B cell (primary cell): ENCODE measurements at regions not wholly inside any gene's neighbourhood (a gene's known extent, or its start where the extent isn't known, plus 50 kb on each side); places are given as distances from the start of the nearest gene placed in this dataset.

ENCODE experiments used
- ATAC-seq: fragments of 200-7000 bp; cut with Tn5 transposase; one replicate; pipeline ENCODE4 v1.10.0; 2021; ENCODE audit warnings: low read depth, mild to moderate bottlenecking, moderate number of reproducible peaks, moderate library complexity
- CTCF ChIA-PET: fragments of 350-600 bp; sonication (Branson Sonifier 250); formaldehyde crosslinking; loops from one replicate; lab custom pipeline; 2021; ENCODE audit warnings: antibody characterized with exemption, inconsistent platforms; lab: Charles Lee
- POLR2A ChIA-PET: fragments of 350-600 bp; sonication (Branson Sonifier 250); formaldehyde crosslinking; loops from one replicate; lab custom pipeline; 2021; ENCODE audit warnings: antibody characterized with exemption; lab: Charles Lee
- DNase-seq: peaks from one replicate; pipeline ENCODE4 v3.0.0; 2013
- H2AFZ ChIP-seq: 2 replicates; pipeline ENCODE4 v1.6.1; 2012; ENCODE audit warnings: mild to moderate bottlenecking, low read depth, low read length; ENCODE audit not compliant: insufficient read depth, poor library complexity, severe bottlenecking
- H3K27ac ChIP-seq, 2 donors: 1 replicate in 1 of 2; 2 replicates in 1 of 2; pipeline ENCODE4 v1.5.1; 2012 to 2013; ENCODE audit warnings: low read length in 2 of 2, mild to moderate bottlenecking in 2 of 2, moderate library complexity in 1 of 2
- H3K27me3 ChIP-seq, 4 experiments: fragments of 200-600 bp in 1 of 4; sonication (generic) in 1 of 4; replicated peaks in 1 of 4; 1 replicate in 2 of 4; 2 replicates in 2 of 4; pipeline versions ENCODE4 v1.6.1 to v1.7.0; 2013 to 2016; ENCODE audit warnings: low read length in 3 of 4, mild to moderate bottlenecking in 2 of 4, mixed read lengths in 1 of 4, moderate library complexity in 1 of 4; ENCODE audit not compliant: insufficient read depth in 4 of 4, control insufficient read depth in 3 of 4; ENCODE audit errors: control extremely low read depth in 1 of 4
- H3K36me3 ChIP-seq, 2 experiments: replicated peaks in 1 of 2; 1 replicate in 1 of 2; 2 replicates in 1 of 2; pipeline versions ENCODE4 v1.6.1 to v1.7.1; 2013; ENCODE audit warnings: low read length in 1 of 2; ENCODE audit not compliant: insufficient read depth in 2 of 2, control insufficient read depth in 1 of 2; ENCODE audit errors: control extremely low read depth in 1 of 2, extremely low read depth in 1 of 2
- H3K4me1 ChIP-seq, 2 donors: fragments of 200-600 bp in 1 of 2; sonication (generic) in 1 of 2; 1 replicate in 1 of 2; 2 replicates in 1 of 2; pipeline versions ENCODE4 v1.5.1 to v1.6.1; 2013 to 2017; ENCODE audit warnings: low read length in 2 of 2; ENCODE audit not compliant: control insufficient read depth in 2 of 2, insufficient read depth in 2 of 2
- H3K4me2 ChIP-seq: replicated peaks from 2 replicates; pipeline ENCODE3; 2012; ENCODE audit warnings: mild to moderate bottlenecking, low read depth, low read length; ENCODE audit not compliant: poor library complexity, severe bottlenecking
- H3K4me3 ChIP-seq, 5 experiments: fragments of 200-600 bp in 1 of 5; sonication (generic) in 1 of 5; 1 replicate in 3 of 5; 2 replicates in 2 of 5; pipeline versions ENCODE4 v1.5.1 to v1.7.0; 2011 to 2016; ENCODE audit warnings: low read length in 4 of 5, mild to moderate bottlenecking in 4 of 5, low read depth in 2 of 5, control low read depth in 1 of 5, moderate library complexity in 1 of 5; ENCODE audit not compliant: insufficient read depth in 1 of 5; ENCODE audit errors: control extremely low read depth in 1 of 5, extremely low read depth in 1 of 5
- H3K79me2 ChIP-seq: fragments of 200-600 bp; sonication (generic); one replicate; pipeline ENCODE4 v1.6.0; 2016; ENCODE audit warnings: low read length; ENCODE audit not compliant: control insufficient read depth, insufficient read depth
- H3K9ac ChIP-seq: fragments of 200-600 bp; sonication (generic); 2 replicates; pipeline ENCODE4 v1.6.1; 2017; ENCODE audit warnings: mild to moderate bottlenecking, low read length, moderate library complexity
- H3K9me3 ChIP-seq, 3 donors: one replicate each; pipeline versions ENCODE4 v1.6.1 to v1.7.1; 2013; ENCODE audit warnings: low read length in 2 of 3; ENCODE audit not compliant: control insufficient read depth in 2 of 3, insufficient read depth in 1 of 3; ENCODE audit errors: control extremely low read depth in 1 of 3
- H4K20me1 ChIP-seq: 2 replicates; pipeline ENCODE4 v1.6.0; 2012; ENCODE audit warnings: mild to moderate bottlenecking, low read length; ENCODE audit not compliant: insufficient read depth, control insufficient read depth, poor library complexity, severe bottlenecking
- H3K27ac Mint-ChIP-seq: one replicate; pipeline ENCODE4 v1.8.0; 2021; ENCODE audit warnings: mixed read lengths
- H3K27me3 Mint-ChIP-seq: one replicate; pipeline ENCODE4 v1.8.0; 2021; ENCODE audit warnings: mixed read lengths
- H3K4me1 Mint-ChIP-seq: one replicate; pipeline ENCODE4 v1.8.0; 2021; ENCODE audit warnings: mixed read lengths
- H3K4me3 Mint-ChIP-seq: one replicate; pipeline ENCODE4 v1.8.0; 2021; ENCODE audit warnings: mixed read lengths
- H3K9me3 Mint-ChIP-seq: one replicate; pipeline ENCODE4 v1.8.0; 2022; ENCODE audit warnings: mixed read lengths; ENCODE audit not compliant: insufficient read depth
- CTCF ChIP-seq: fragments of 200-600 bp; IDR thresholded peaks from one replicate; pipeline ENCODE4 v1.8.0; 2022; ENCODE audit warnings: antibody characterized with exemption, mild to moderate bottlenecking
- EZH2 ChIP-seq: IDR thresholded peaks from 2 replicates; pipeline ENCODE4 v1.6.1; 2012; ENCODE audit warnings: borderline replicate concordance, low read depth, mild to moderate bottlenecking, moderate library complexity, low read length; ENCODE audit not compliant: insufficient read depth, poor library complexity, severe bottlenecking
- WGBS: methylation state at CpG from one replicate; pipeline ENCODE4 v1.1.5; 2013; ENCODE audit warnings: missing lambda C conversion rate; ENCODE audit not compliant: insufficient coverage; 5-methylcytosine and 5-hydroxymethylcytosine counted together
- intact Hi-C: fragments of 100-400 bp; cut with micrococcal nuclease; formaldehyde crosslinking; loops from one replicate; pipeline ENCODE4 v1.10.0; 2022

- peaks cover 5 to 7% of the 10 kb centered on the region in 2 donors for H3K4me1 ChIP-seq
- POLR2A ChIA-PET = no interaction called here
- H3K4me2 ChIP-seq = no peak overlapping the region
- no peaks in the 10 kb centered on the region for H3K27me3 ChIP-seq
- CTCF ChIA-PET = no interaction called here
- H3K36me3 ChIP-seq = no peaks in the 10 kb centered on the region
- no peak overlapping the region for H3K27ac ChIP-seq
- H3K4me3 Mint-ChIP-seq = no peak overlapping the region
- TF ChIP-seq CTCF (no peak), EZH2 (no peak)
- H2AFZ ChIP-seq = no peak overlapping the region
- no peak overlapping the region for H3K4me3 ChIP-seq
- no peak overlapping the region for H3K9ac ChIP-seq
- H3K9me3 ChIP-seq = no peaks in the 10 kb centered on the region
- no CpG with 5 or more reads among the region's 1 CpG for WGBS
- intact Hi-C loops = no loop called here
- H3K9me3 Mint-ChIP-seq = no peaks in the 10 kb centered on the region
- DNase-seq (no peak), ATAC-seq (no peak)
- no peaks in the 10 kb centered on the region for H3K27me3 Mint-ChIP-seq
- H4K20me1 ChIP-seq = no peaks in the 10 kb centered on the region
- no peaks in the 10 kb centered on the region for H3K79me2 ChIP-seq
- H3K27ac Mint-ChIP-seq = no peak overlapping the region
- H3K4me1 Mint-ChIP-seq = no peaks in the 10 kb centered on the region
Observed at GRCh38 chr13:76720821-76721220, 165.4 kb downstream of the KCTD12 start.

GRCh38 chr13:76720416-76720815 is 165.8 kb downstream of the KCTD12 start:
- Mint-ChIP-seq H3K27ac (no peak overlapping the region), H3K9me3 (no peaks in the 10 kb centered on the region), H3K4me3 (no peak overlapping the region), H3K27me3 (no peaks in the 10 kb centered on the region), H3K4me1 (no peaks in the 10 kb centered on the region)
- no peak overlapping the region for H2AFZ ChIP-seq
- peaks cover 5 to 7% of the 10 kb centered on the region in 2 donors for H3K4me1 ChIP-seq
- H3K27ac ChIP-seq = no peak overlapping the region
- H3K9ac ChIP-seq = no peak overlapping the region
- no peaks in the 10 kb centered on the region for H4K20me1 ChIP-seq
- CTCF ChIA-PET = no interaction called here
- no peaks in the 10 kb centered on the region for H3K36me3 ChIP-seq
- POLR2A ChIA-PET = no interaction called here
- TF ChIP-seq EZH2 (no peak), CTCF (no peak)
- no peaks in the 10 kb centered on the region for H3K9me3 ChIP-seq
- H3K27me3 ChIP-seq = no peaks in the 10 kb centered on the region
- intact Hi-C loops = no loop called here
- ATAC-seq (no peak), DNase-seq (no peak)
- WGBS = 83% methylated on average over 1 of the region's 1 CpG
- H3K4me3 ChIP-seq = no peak overlapping the region
- H3K4me2 ChIP-seq = no peak overlapping the region
- H3K79me2 ChIP-seq = no peaks in the 10 kb centered on the region
